22Rv1 (cell line): ENCODE measurements at regions not wholly inside any gene's neighbourhood (a gene's known extent, or its start where the extent isn't known, plus 50 kb on each side); places are given as distances from the start of the nearest gene placed in this dataset.

Experiments
- ZFX ChIP-seq: fragments of 450-650 bp; IDR thresholded peaks from 2 replicates; pipeline ENCODE4 v1.6.1; 2017; ENCODE audit warnings: antibody characterized with exemption, borderline replicate concordance
- TF ChIP-seq, protein P1 (sequence below): fragments of 450-650 bp; IDR thresholded peaks from 2 replicates; pipeline ENCODE4 v1.5.1; 2017; ENCODE audit warnings: mild to moderate bottlenecking

DNA sequence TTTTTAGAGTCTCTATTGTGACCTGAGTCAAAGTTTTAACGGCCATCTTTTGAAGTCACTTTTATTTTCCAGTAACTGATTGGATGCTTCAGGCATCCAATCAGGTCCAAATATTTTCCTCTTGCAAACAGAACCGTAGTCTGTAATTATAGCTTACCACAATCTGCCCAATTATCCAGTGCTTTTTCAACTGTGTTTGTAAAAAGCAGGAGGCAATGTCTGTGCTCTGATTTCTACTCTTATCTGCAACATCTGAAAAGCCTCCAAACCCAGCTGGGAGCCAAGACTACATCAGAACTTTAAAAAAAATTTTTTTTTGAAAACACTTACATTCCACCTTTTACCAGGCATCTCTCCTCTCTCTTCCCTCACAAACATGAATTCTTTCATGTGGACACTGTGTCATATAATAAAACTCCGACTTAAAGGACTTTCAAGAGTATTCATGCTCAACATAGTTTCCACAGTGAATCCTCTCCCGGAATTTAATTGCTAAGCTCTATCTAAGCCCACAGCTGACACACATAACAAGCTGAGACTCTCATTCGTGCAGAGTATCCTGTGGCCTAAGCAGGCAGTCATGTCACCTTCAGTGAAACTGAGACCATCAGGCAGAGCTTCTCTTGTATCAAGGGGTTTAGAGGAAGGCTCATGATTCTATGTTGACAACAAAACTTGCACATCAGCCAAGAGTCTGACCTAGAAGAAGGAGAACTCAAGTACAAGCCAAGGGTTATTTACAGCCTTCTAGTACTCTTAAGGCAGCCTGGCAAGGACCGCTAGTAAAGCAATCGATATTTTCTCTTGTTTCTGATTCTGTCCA, 272.7 kb downstream of the TLE1 start:
- TF ChIP-seq ZFX, result no peak
- TF ChIP-seq, protein P1, sequence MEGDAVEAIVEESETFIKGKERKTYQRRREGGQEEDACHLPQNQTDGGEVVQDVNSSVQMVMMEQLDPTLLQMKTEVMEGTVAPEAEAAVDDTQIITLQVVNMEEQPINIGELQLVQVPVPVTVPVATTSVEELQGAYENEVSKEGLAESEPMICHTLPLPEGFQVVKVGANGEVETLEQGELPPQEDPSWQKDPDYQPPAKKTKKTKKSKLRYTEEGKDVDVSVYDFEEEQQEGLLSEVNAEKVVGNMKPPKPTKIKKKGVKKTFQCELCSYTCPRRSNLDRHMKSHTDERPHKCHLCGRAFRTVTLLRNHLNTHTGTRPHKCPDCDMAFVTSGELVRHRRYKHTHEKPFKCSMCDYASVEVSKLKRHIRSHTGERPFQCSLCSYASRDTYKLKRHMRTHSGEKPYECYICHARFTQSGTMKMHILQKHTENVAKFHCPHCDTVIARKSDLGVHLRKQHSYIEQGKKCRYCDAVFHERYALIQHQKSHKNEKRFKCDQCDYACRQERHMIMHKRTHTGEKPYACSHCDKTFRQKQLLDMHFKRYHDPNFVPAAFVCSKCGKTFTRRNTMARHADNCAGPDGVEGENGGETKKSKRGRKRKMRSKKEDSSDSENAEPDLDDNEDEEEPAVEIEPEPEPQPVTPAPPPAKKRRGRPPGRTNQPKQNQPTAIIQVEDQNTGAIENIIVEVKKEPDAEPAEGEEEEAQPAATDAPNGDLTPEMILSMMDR, result no peak
